ENCODE measurements at regions not wholly inside any gene's neighbourhood (a gene's known extent, or its start where the extent isn't known, plus 50 kb on each side); places are given as distances from the start of the nearest gene placed in this dataset.

GRCh38 chrX:39771089-39771488, 326.7 kb downstream of the BCOR start:
- H3K9me3 Mint-ChIP-seq, result peaks cover 27% of the 10 kb centered on the region
- TF ChIP-seq CTCF (IDR thresholded peaks at IDR 0.05), result no peak
- no peak for DNase-seq
- no peak overlapping the region for H3K4me3 Mint-ChIP-seq
- peaks cover 22% of the 10 kb centered on the region for H3K27me3 Mint-ChIP-seq (ENCODE audit: low read depth, poor library complexity)
- no peaks in the 10 kb centered on the region for H3K36me3 Mint-ChIP-seq (ENCODE audit: low read depth)
- H3K27ac Mint-ChIP-seq, result no peak overlapping the region
- H3K4me1 Mint-ChIP-seq, result peaks cover 54% of the 10 kb centered on the region

GRCh38 chrX:39772057-39772832, 325.5 kb downstream of the BCOR start:
- no peak for TF ChIP-seq CTCF (IDR thresholded peaks at IDR 0.05)
- Mint-ChIP-seq H3K36me3 (ENCODE audit: low read depth) (no peaks in the 10 kb centered on the region), H3K4me3 (peak overlapping the region; percentile 47), H3K27me3 (ENCODE audit: low read depth, poor library complexity) (peaks cover 21% of the 10 kb centered on the region), H3K9me3 (peaks cover 27% of the 10 kb centered on the region), H3K4me1 (peaks cover 49% of the 10 kb centered on the region), H3K27ac (peak overlapping the region; percentile 65)
- DNase-seq, result peak; percentile 31

- DNase-seq, result no peak
- Mint-ChIP-seq H3K27me3 (ENCODE audit: low read depth, poor library complexity) (peaks cover 13% of the 10 kb centered on the region), H3K4me3 (no peak overlapping the region), H3K27ac (no peak overlapping the region), H3K36me3 (ENCODE audit: low read depth) (no peaks in the 10 kb centered on the region), H3K4me1 (peaks cover 40% of the 10 kb centered on the region), H3K9me3 (peaks cover 24% of the 10 kb centered on the region)
- no peak for TF ChIP-seq CTCF (IDR thresholded peaks at IDR 0.05)
Observed at GRCh38 chrX:39773150-39773549, 324.6 kb downstream of the BCOR start.

GRCh38 chrX:39773923-39774773, 323.6 kb downstream of the BCOR start:
- TF ChIP-seq CTCF (IDR thresholded peaks at IDR 0.05), result no peak

GRCh38 chrX:39774774-39775328, 322.9 kb downstream of the BCOR start:
- Mint-ChIP-seq H3K4me1 (peaks cover 51% of the 10 kb centered on the region), H3K36me3 (ENCODE audit: low read depth) (no peaks in the 10 kb centered on the region), H3K27me3 (ENCODE audit: low read depth, poor library complexity) (peaks cover 4% of the 10 kb centered on the region), H3K4me3 (no peak overlapping the region), H3K27ac (no peak overlapping the region), H3K9me3 (peaks cover 39% of the 10 kb centered on the region)
- DNase-seq, result no peak
- TF ChIP-seq CTCF (IDR thresholded peaks at IDR 0.05), result no peak

More at GRCh38 chrX:39773923-39774773, 323.6 kb downstream of the BCOR start:
- DNase-seq, result no peak
- peaks cover 7% of the 10 kb centered on the region for H3K27me3 Mint-ChIP-seq (ENCODE audit: low read depth, poor library complexity)
- H3K4me3 Mint-ChIP-seq, result no peak overlapping the region
- peaks cover 32% of the 10 kb centered on the region for H3K9me3 Mint-ChIP-seq
- H3K27ac Mint-ChIP-seq, result no peak overlapping the region
- no peaks in the 10 kb centered on the region for H3K36me3 Mint-ChIP-seq (ENCODE audit: low read depth)
- peaks cover 50% of the 10 kb centered on the region for H3K4me1 Mint-ChIP-seq

Data from nephron progenitor cell (in vitro differentiated cells).